A549 (cell line): ENCODE measurements at regions not wholly inside any gene's neighbourhood (a gene's known extent, or its start where the extent isn't known, plus 50 kb on each side); places are given as distances from the start of the nearest gene placed in this dataset.
"Not testable (repeated sequence)": the region's sequence is repeated elsewhere in the genome, so short reads cannot be mapped to it uniquely, and the experiment has no call there.

Source experiments
- ATAC-seq, 2 experiments: fragments of 200-7000 bp in 1 of 2; fragments of >200 bp in 1 of 2; cut with Nextera tagmentation in 1 of 2; cut with Tn5 transposase in 1 of 2; 3 replicates each; pipeline versions ENCODE4 v1.8.0 to v1.9.1; 2018 to 2020; ENCODE audit warnings: mild to moderate bottlenecking in 1 of 2, moderate library complexity in 1 of 2
- CTCF ChIA-PET: fragments of 300-600 bp; sonication (Branson Sonifier 250); formaldehyde crosslinking; extraction: SDS; loops from one replicate; lab custom pipeline; 2021; ENCODE audit warnings: antibody characterized with exemption, inconsistent platforms; lab: Yijun Ruan, JAX
- POLR2A ChIA-PET: fragments of 350-600 bp; formaldehyde crosslinking; extraction: SDS; loops from one replicate; lab custom pipeline; 2021; ENCODE audit warnings: antibody characterized with exemption, inconsistent platforms; lab: Yijun Ruan, JAX
- DNase-seq, 2 experiments: peaks; one replicate each; pipeline versions ENCODE4 v3.0.0 to v3.0.0-alpha.2; 2011 to 2016; ENCODE audit warnings: low read depth in 1 of 2, low spot score in 1 of 2
- FAIRE-seq: peaks from 2 replicates; lab custom pipeline; 2011; peaks lifted over from hg19 to GRCh38; lab: Jason Lieb, UNC
- H3K27ac ChIP-seq, 2 experiments: fragments of >200 bp; sonication (Bioruptor Twin); formaldehyde crosslinking; 3 replicates each; pipeline ENCODE4 v1.5.1; 2016 to 2017
- H3K4me1 ChIP-seq: fragments of >200 bp; sonication (Bioruptor Twin); formaldehyde crosslinking; 3 replicates; pipeline ENCODE4 v1.6.1; 2016
- H3K4me2 ChIP-seq: fragments of >200 bp; sonication (Bioruptor Twin); formaldehyde crosslinking; 3 replicates; pipeline ENCODE4 v1.6.1; 2016
- H3K4me3 ChIP-seq: fragments of >200 bp; sonication (Bioruptor Twin); formaldehyde crosslinking; 3 replicates; pipeline ENCODE4 v1.5.1; 2016
- H3K9me3 ChIP-seq: fragments of >200 bp; sonication (Bioruptor Twin); formaldehyde crosslinking; 3 replicates; pipeline ENCODE4 v1.6.1; 2016
- CTCF ChIP-seq: fragments of >200 bp; sonication (Bioruptor Twin); formaldehyde crosslinking; IDR thresholded peaks from 3 replicates; pipeline ENCODE4 v1.5.1; 2016
- EHF ChIP-seq: fragments of 250-450 bp; sonication (Bioruptor Pico); IDR thresholded peaks from 2 replicates; pipeline ENCODE4 v1.5.0; 2020; ENCODE audit warnings: mild to moderate bottlenecking
- ELK1 ChIP-seq: fragments of 150-350 bp; IDR thresholded peaks from 2 replicates; pipeline ENCODE4 v1.6.1; 2014; ENCODE audit warnings: low read depth, mild to moderate bottlenecking, low read length
- FOSL2 ChIP-seq, 2 experiments: fragments of 450-650 bp in 1 of 2; fragments of >200 bp in 1 of 2; sonication (Bioruptor Twin) in 1 of 2; formaldehyde crosslinking; IDR thresholded peaks; 2 replicates each; pipeline versions ENCODE4 v1.5.0 to v1.6.1; 2016 to 2020; ENCODE audit warnings: mild to moderate bottlenecking in 1 of 2, moderate library complexity in 1 of 2
- GATA3 ChIP-seq: IDR thresholded peaks from 2 replicates; pipeline ENCODE4 v1.6.1; 2012; ENCODE audit warnings: borderline replicate concordance
- HDAC2 ChIP-seq: fragments of 200-600 bp; sonication (generic); IDR thresholded peaks from 2 replicates; pipeline ENCODE4 v1.6.1; 2016
- HEYL ChIP-seq: fragments of 250-450 bp; sonication (Bioruptor Pico); IDR thresholded peaks from 2 replicates; pipeline ENCODE4 v1.8.0; 2021; ENCODE audit warnings: mild to moderate bottlenecking, moderate library complexity
- HOXA7 ChIP-seq: fragments of 250-450 bp; sonication (Bioruptor Pico); IDR thresholded peaks from 2 replicates; pipeline ENCODE4 v1.5.0; 2020; ENCODE audit warnings: mild to moderate bottlenecking, moderate library complexity
- JUNB ChIP-seq: fragments of >200 bp; sonication (Bioruptor Twin); formaldehyde crosslinking; IDR thresholded peaks from 2 replicates; pipeline ENCODE4 v1.6.1; 2016
- MAFK ChIP-seq: fragments of 450-650 bp; IDR thresholded peaks from 2 replicates; pipeline ENCODE4 v1.6.1; 2014; ENCODE audit not compliant: partially characterized antibody
- PBX3 ChIP-seq: IDR thresholded peaks from 2 replicates; pipeline ENCODE4 v1.6.1; 2012
- RARB ChIP-seq: fragments of 250-450 bp; sonication (Bioruptor Pico); IDR thresholded peaks from 2 replicates; pipeline ENCODE4 v1.8.0; 2021; ENCODE audit warnings: mild to moderate bottlenecking, moderate library complexity
- RCOR1 ChIP-seq: fragments of 150-350 bp; IDR thresholded peaks from 2 replicates; pipeline ENCODE4 v1.6.1; 2014; ENCODE audit warnings: antibody characterized with exemption, low read length, low read depth
- REST ChIP-seq: fragments of 200-600 bp; sonication (generic); IDR thresholded peaks from 2 replicates; pipeline ENCODE4 v1.6.1; 2016; ENCODE audit warnings: antibody characterized with exemption, mild to moderate bottlenecking, moderate library complexity
- RFX5 ChIP-seq: fragments of 450-650 bp; IDR thresholded peaks from 2 replicates; pipeline ENCODE4 v1.7.1; 2014; ENCODE audit warnings: antibody characterized with exemption, mild to moderate bottlenecking, moderate library complexity
- SMC3 ChIP-seq: fragments of >200 bp; sonication (Bioruptor Twin); formaldehyde crosslinking; IDR thresholded peaks from 3 replicates; pipeline ENCODE4 v1.6.1; 2018; ENCODE audit warnings: inconsistent platforms
- ZC3H11A ChIP-seq: fragments of 450-650 bp; IDR thresholded peaks from 2 replicates; pipeline ENCODE4 v1.6.1; 2014; ENCODE audit warnings: antibody characterized with exemption, mild to moderate bottlenecking
- ZNF302 ChIP-seq: fragments of 250-450 bp; sonication (Bioruptor Pico); IDR thresholded peaks from 2 replicates; pipeline ENCODE4 v1.9.0; 2021; ENCODE audit warnings: inconsistent platforms, mild to moderate bottlenecking, moderate library complexity
- ZSCAN20 ChIP-seq: fragments of 250-450 bp; sonication (Bioruptor Pico); IDR thresholded peaks from 2 replicates; pipeline ENCODE4 v1.8.0; 2022; ENCODE audit warnings: mild to moderate bottlenecking, moderate library complexity
- WGBS: methylation state at CpG from one replicate; pipeline ENCODE4 v1.1.6; 2017; ENCODE audit errors: missing lambda C conversion rate; 5-methylcytosine and 5-hydroxymethylcytosine counted together

GRCh38 chr11:134656086-134656840 is 244.2 kb upstream of the B3GAT1 start:
- not testable (repeated sequence) for FAIRE-seq, H3K4me2 ChIP-seq, H3K4me3 ChIP-seq

GRCh38 chr11:134655189-134655989 is 243.3 kb upstream of the B3GAT1 start:
- H3K4me2 ChIP-seq: no peak overlapping the region
- no peak for DNase-seq

More at GRCh38 chr11:134656086-134656840, 244.2 kb upstream of the B3GAT1 start:
- H3K4me1 ChIP-seq, ATAC-seq, POLR2A ChIA-PET, H3K27ac ChIP-seq, DNase-seq, CTCF ChIA-PET, H3K9me3 ChIP-seq: not testable (repeated sequence)
- 59% methylated on average over 18 of the region's 29 CpGs for WGBS

GRCh38 chr11:134654161-134654915 is 242.3 kb upstream of the B3GAT1 start:
- no peak for FAIRE-seq
- H3K4me1 ChIP-seq: no peaks in the 10 kb centered on the region
- H3K4me3 ChIP-seq: no peak overlapping the region
- H3K4me2 ChIP-seq: no peak overlapping the region
- no peak for ATAC-seq
- ChIA-PET CTCF (no interaction called here), POLR2A (no interaction called here)
- 41% methylated on average over 20 of the region's 20 CpGs for WGBS
- no peak overlapping the region for H3K27ac ChIP-seq
- DNase-seq: no peak
- H3K9me3 ChIP-seq: no peaks in the 10 kb centered on the region
- TF ChIP-seq SMC3: no peak
- TF ChIP-seq ZC3H11A: no peak
- TF ChIP-seq PBX3: no peak
- no peak for TF ChIP-seq EHF (CRISPR knock-in tag)
- TF ChIP-seq HEYL (CRISPR knock-in tag): no peak
- TF ChIP-seq ZSCAN20 (CRISPR knock-in tag): no peak
- no peak for TF ChIP-seq RCOR1
- no peak for TF ChIP-seq GATA3
- no peak for TF ChIP-seq REST
- no peak for TF ChIP-seq ELK1

More at GRCh38 chr11:134655189-134655989, 243.3 kb upstream of the B3GAT1 start:
- Histone ChIP-seq H3K9me3 (no peaks in the 10 kb centered on the region), H3K27ac (no peak overlapping the region), H3K4me3 (no peak overlapping the region), H3K4me1 (no peaks in the 10 kb centered on the region)
- TF ChIP-seq ZNF302 (CRISPR knock-in tag): no peak
- TF ChIP-seq ELK1: no peak
- TF ChIP-seq ZC3H11A: no peak
- TF ChIP-seq FOSL2 (IDR thresholded peaks at IDR 0.05): no peak
- TF ChIP-seq FOSL2 (CRISPR knock-in tag; IDR thresholded peaks at IDR 0.05): no peak
- no peak for TF ChIP-seq MAFK
- TF ChIP-seq RCOR1: no peak
- TF ChIP-seq HDAC2: no peak
- TF ChIP-seq ZSCAN20 (CRISPR knock-in tag): no peak
- TF ChIP-seq RARB (CRISPR knock-in tag): no peak
- no peak for TF ChIP-seq CTCF
- no peak for TF ChIP-seq JUNB
- TF ChIP-seq HOXA7 (CRISPR knock-in tag): no peak
- no peak for TF ChIP-seq RFX5
- FAIRE-seq (no peak), ATAC-seq (no peak)
- CTCF ChIA-PET: interaction anchor here (0.7 kb wide), 1 partner anchor 840 kb away, joined by 3 read pairs; no protein-coding TSS in a partner anchor
- WGBS: 12% methylated on average over 7 of the region's 11 CpGs
- POLR2A ChIA-PET: no interaction called here
